ENCODE measurements at regions not wholly inside any gene's neighbourhood (a gene's known extent, or its start where the extent isn't known, plus 50 kb on each side); places are given as distances from the start of the nearest gene placed in this dataset.

- H3K27ac ChIP-seq (ENCODE audit: low read length in 2 of 2), result no peak overlapping the region
- ChIA-PET CTCF (no interaction called here), POLR2A (no interaction called here)
- H3K79me2 ChIP-seq (ENCODE audit: control insufficient read depth, insufficient read depth, low read length), result no peaks in the 10 kb centered on the region
- TF ChIP-seq CTCF (IDR thresholded peaks at IDR 0.05) (no peak), EZH2 (IDR thresholded peaks at IDR 0.05; ENCODE audit: borderline replicate concordance, insufficient read depth, low read depth, low read length, poor library complexity, severe bottlenecking) (no peak)
- Mint-ChIP-seq H3K27ac (no peak overlapping the region), H3K9me3 (ENCODE audit: insufficient read depth) (no peaks in the 10 kb centered on the region), H3K27me3 (no peaks in the 10 kb centered on the region), H3K4me3 (no peak overlapping the region), H3K4me1 (no peaks in the 10 kb centered on the region)
- H3K4me2 ChIP-seq (replicated peaks; ENCODE audit: low read depth, low read length, poor library complexity, severe bottlenecking), result no peak overlapping the region
- ATAC-seq (ENCODE audit: low read depth) (no peak), DNase-seq (no peak)
- no peak overlapping the region for H3K9ac ChIP-seq (ENCODE audit: low read length)
- 92% methylated on average over 8 of the region's 11 CpGs for WGBS (ENCODE audit: insufficient coverage)
- H2AFZ ChIP-seq (ENCODE audit: insufficient read depth, low read depth, low read length, poor library complexity, severe bottlenecking), result no peak overlapping the region
- intact Hi-C loops (cut with micrococcal nuclease), result no loop called here
- no peaks in the 10 kb centered on the region for H3K27me3 ChIP-seq (replicated peaks in 1 of 4; ENCODE audit: control extremely low read depth in 1 of 4, control insufficient read depth in 3 of 4, insufficient read depth in 4 of 4, low read length in 3 of 4)
- H3K4me3 ChIP-seq (ENCODE audit: control extremely low read depth in 1 of 5, extremely low read depth in 1 of 5, insufficient read depth in 1 of 5, low read depth in 2 of 5, low read length in 4 of 5), result no peak overlapping the region
- no peaks in the 10 kb centered on the region for H3K36me3 ChIP-seq (replicated peaks in 1 of 2; ENCODE audit: control extremely low read depth in 1 of 2, control insufficient read depth in 1 of 2, extremely low read depth in 1 of 2, insufficient read depth in 2 of 2, low read length in 1 of 2)
- no peaks in the 10 kb centered on the region for H3K4me1 ChIP-seq (ENCODE audit: control insufficient read depth in 2 of 2, insufficient read depth in 2 of 2, low read length in 2 of 2)
- no peaks in the 10 kb centered on the region for H4K20me1 ChIP-seq (ENCODE audit: control insufficient read depth, insufficient read depth, low read length, poor library complexity, severe bottlenecking)
- no peaks in the 10 kb centered on the region for H3K9me3 ChIP-seq (ENCODE audit: control extremely low read depth in 1 of 3, control insufficient read depth in 2 of 3, insufficient read depth in 1 of 3, low read length in 2 of 3)
These were observed 69.2 kb upstream of the RGS2 start for GRCh38 chr1:192739476-192740184.

- no peak for ATAC-seq (ENCODE audit: low read depth)
These were observed 68.6 kb upstream of the RGS2 start for GRCh38 chr1:192740214-192740613.

More at GRCh38 chr1:192740214-192740613, 68.6 kb upstream of the RGS2 start:
- no CpG with 5 or more reads among the region's 1 CpG for WGBS (ENCODE audit: insufficient coverage)
- Histone ChIP-seq H3K4me1 (ENCODE audit: control insufficient read depth in 2 of 2, insufficient read depth in 2 of 2, low read length in 2 of 2) (no peaks in the 10 kb centered on the region), H3K27ac (ENCODE audit: low read length in 2 of 2) (no peak overlapping the region), H3K4me3 (ENCODE audit: control extremely low read depth in 1 of 5, extremely low read depth in 1 of 5, insufficient read depth in 1 of 5, low read depth in 2 of 5, low read length in 4 of 5) (no peak overlapping the region), H2AFZ (ENCODE audit: insufficient read depth, low read depth, low read length, poor library complexity, severe bottlenecking) (no peak overlapping the region), H3K36me3 (replicated peaks in 1 of 2; ENCODE audit: control extremely low read depth in 1 of 2, control insufficient read depth in 1 of 2, extremely low read depth in 1 of 2, insufficient read depth in 2 of 2, low read length in 1 of 2) (no peaks in the 10 kb centered on the region), H3K27me3 (replicated peaks in 1 of 4; ENCODE audit: control extremely low read depth in 1 of 4, control insufficient read depth in 3 of 4, insufficient read depth in 4 of 4, low read length in 3 of 4) (no peaks in the 10 kb centered on the region), H3K79me2 (ENCODE audit: control insufficient read depth, insufficient read depth, low read length) (no peaks in the 10 kb centered on the region), H3K9me3 (ENCODE audit: control extremely low read depth in 1 of 3, control insufficient read depth in 2 of 3, insufficient read depth in 1 of 3, low read length in 2 of 3) (no peaks in the 10 kb centered on the region), H3K4me2 (replicated peaks; ENCODE audit: low read depth, low read length, poor library complexity, severe bottlenecking) (no peak overlapping the region), H4K20me1 (ENCODE audit: control insufficient read depth, insufficient read depth, low read length, poor library complexity, severe bottlenecking) (no peaks in the 10 kb centered on the region), H3K9ac (ENCODE audit: low read length) (no peak overlapping the region)
- Mint-ChIP-seq H3K27ac (no peak overlapping the region), H3K27me3 (no peaks in the 10 kb centered on the region), H3K4me3 (no peak overlapping the region), H3K4me1 (no peaks in the 10 kb centered on the region), H3K9me3 (ENCODE audit: insufficient read depth) (no peaks in the 10 kb centered on the region)
- CTCF ChIA-PET, result no interaction called here
- DNase-seq, result no peak
- intact Hi-C loops (cut with micrococcal nuclease), result no loop called here
- POLR2A ChIA-PET, result no interaction called here
- TF ChIP-seq EZH2 (IDR thresholded peaks at IDR 0.05; ENCODE audit: borderline replicate concordance, insufficient read depth, low read depth, low read length, poor library complexity, severe bottlenecking) (no peak), CTCF (IDR thresholded peaks at IDR 0.05) (no peak)
